ENCODE measurements at regions not wholly inside any gene's neighbourhood (a gene's known extent, or its start where the extent isn't known, plus 50 kb on each side); places are given as distances from the start of the nearest gene placed in this dataset.

GRCh38 chr1:188372821-188373220 is 1544.1 kb downstream of the PLA2G4A start:
- CTCF ChIA-PET, result no interaction called here
- no peak for DNase-seq
- no peaks in the 10 kb centered on the region for H3K36me3 ChIP-seq (ENCODE audit: insufficient read depth, low read length)
- no peaks in the 10 kb centered on the region for H3K4me1 ChIP-seq (ENCODE audit: insufficient read depth, low read length)
- H3K4me3 Mint-ChIP-seq, result no peak overlapping the region
- no peaks in the 10 kb centered on the region for H3K36me3 Mint-ChIP-seq
- no peak overlapping the region for H3K27ac Mint-ChIP-seq
- H3K9me3 ChIP-seq (ENCODE audit: low read length), result no peaks in the 10 kb centered on the region
- H3K4me3 ChIP-seq (ENCODE audit: low read length), result no peak overlapping the region
- POLR2A ChIA-PET, result no interaction called here
- H3K27me3 Mint-ChIP-seq, result no peaks in the 10 kb centered on the region
- peaks cover 4 to 15% (median 9%) of the 10 kb centered on the region in 5 donors for H3K9me3 Mint-ChIP-seq
- H3K4me1 Mint-ChIP-seq, result no peaks in the 10 kb centered on the region
- no peaks in the 10 kb centered on the region for H3K27me3 ChIP-seq (ENCODE audit: insufficient read depth, low read length, poor library complexity, severe bottlenecking)
- H3K27ac ChIP-seq (ENCODE audit: low read depth, low read length), result no peak overlapping the region

- DNase-seq, result no peak
- Histone ChIP-seq H3K4me1 (ENCODE audit: insufficient read depth, low read length) (no peaks in the 10 kb centered on the region), H3K27ac (ENCODE audit: low read depth, low read length) (no peak overlapping the region), H3K4me3 (ENCODE audit: low read length) (no peak overlapping the region), H3K36me3 (ENCODE audit: insufficient read depth, low read length) (no peaks in the 10 kb centered on the region), H3K9me3 (ENCODE audit: low read length) (no peaks in the 10 kb centered on the region), H3K27me3 (ENCODE audit: insufficient read depth, low read length, poor library complexity, severe bottlenecking) (no peaks in the 10 kb centered on the region)
- POLR2A ChIA-PET, result no interaction called here
- Mint-ChIP-seq H3K4me3 (no peak overlapping the region), H3K36me3 (no peaks in the 10 kb centered on the region), H3K9me3 (peaks cover 3 to 22% (median 6%) of the 10 kb centered on the region in 5 donors), H3K4me1 (no peaks in the 10 kb centered on the region), H3K27ac (no peak overlapping the region), H3K27me3 (no peaks in the 10 kb centered on the region)
- CTCF ChIA-PET, result no interaction called here
Observed at GRCh38 chr1:188382851-188383250, 1554.1 kb downstream of the PLA2G4A start.

- Mint-ChIP-seq H3K4me1 (no peaks in the 10 kb centered on the region), H3K9me3 (peaks cover 4 to 27% (median 8%) of the 10 kb centered on the region in 5 donors), H3K27ac (no peak overlapping the region), H3K4me3 (no peak overlapping the region), H3K27me3 (no peaks in the 10 kb centered on the region), H3K36me3 (no peaks in the 10 kb centered on the region)
- H3K4me1 ChIP-seq (ENCODE audit: insufficient read depth, low read length), result no peaks in the 10 kb centered on the region
- no peaks in the 10 kb centered on the region for H3K36me3 ChIP-seq (ENCODE audit: insufficient read depth, low read length)
- H3K27me3 ChIP-seq (ENCODE audit: insufficient read depth, low read length, poor library complexity, severe bottlenecking), result no peaks in the 10 kb centered on the region
- DNase-seq, result no peak
- ChIA-PET CTCF (no interaction called here), POLR2A (no interaction called here)
- no peak overlapping the region for H3K27ac ChIP-seq (ENCODE audit: low read depth, low read length)
- no peak overlapping the region for H3K4me3 ChIP-seq (ENCODE audit: low read length)
- no peaks in the 10 kb centered on the region for H3K9me3 ChIP-seq (ENCODE audit: low read length)
Observed at GRCh38 chr1:188386161-188386560, 1557.4 kb downstream of the PLA2G4A start.

GRCh38 chr1:188386666-188387065 is 1557.9 kb downstream of the PLA2G4A start:
- Histone ChIP-seq H3K27me3 (ENCODE audit: insufficient read depth, low read length, poor library complexity, severe bottlenecking) (no peaks in the 10 kb centered on the region), H3K4me1 (ENCODE audit: insufficient read depth, low read length) (no peaks in the 10 kb centered on the region), H3K36me3 (ENCODE audit: insufficient read depth, low read length) (no peaks in the 10 kb centered on the region), H3K27ac (ENCODE audit: low read depth, low read length) (no peak overlapping the region), H3K4me3 (ENCODE audit: low read length) (no peak overlapping the region), H3K9me3 (ENCODE audit: low read length) (no peaks in the 10 kb centered on the region)
- Mint-ChIP-seq H3K4me3 (no peak overlapping the region), H3K4me1 (no peaks in the 10 kb centered on the region), H3K27ac (no peak overlapping the region), H3K36me3 (no peaks in the 10 kb centered on the region), H3K27me3 (no peaks in the 10 kb centered on the region), H3K9me3 (peaks cover 4 to 27% (median 10%) of the 10 kb centered on the region in 5 donors)
- CTCF ChIA-PET, result no interaction called here
- DNase-seq, result no peak
- POLR2A ChIA-PET, result no interaction called here

GRCh38 chr1:188394677-188395076 is 1565.9 kb downstream of the PLA2G4A start:
- POLR2A ChIA-PET, result no interaction called here
- H3K4me1 Mint-ChIP-seq, result no peaks in the 10 kb centered on the region
- H3K27me3 Mint-ChIP-seq, result no peaks in the 10 kb centered on the region
- Histone ChIP-seq H3K9me3 (ENCODE audit: low read length) (no peaks in the 10 kb centered on the region), H3K36me3 (ENCODE audit: insufficient read depth, low read length) (no peaks in the 10 kb centered on the region), H3K27ac (ENCODE audit: low read depth, low read length) (no peak overlapping the region), H3K4me1 (ENCODE audit: insufficient read depth, low read length) (no peaks in the 10 kb centered on the region), H3K27me3 (ENCODE audit: insufficient read depth, low read length, poor library complexity, severe bottlenecking) (no peaks in the 10 kb centered on the region), H3K4me3 (ENCODE audit: low read length) (no peak overlapping the region)
- H3K36me3 Mint-ChIP-seq, result no peaks in the 10 kb centered on the region
- CTCF ChIA-PET, result no interaction called here
- DNase-seq, result no peak
- H3K9me3 Mint-ChIP-seq, result peaks cover 9 to 36% (median 17%) of the 10 kb centered on the region in 5 donors
- H3K27ac Mint-ChIP-seq, result no peak overlapping the region
- H3K4me3 Mint-ChIP-seq, result no peak overlapping the region

GRCh38 chr1:188397521-188397920 is 1568.8 kb downstream of the PLA2G4A start:
- ChIA-PET CTCF (no interaction called here), POLR2A (no interaction called here)
- no peaks in the 10 kb centered on the region for H3K4me1 ChIP-seq (ENCODE audit: insufficient read depth, low read length)
- Mint-ChIP-seq H3K27ac (no peak overlapping the region), H3K27me3 (no peaks in the 10 kb centered on the region), H3K4me1 (no peaks in the 10 kb centered on the region), H3K36me3 (no peaks in the 10 kb centered on the region), H3K9me3 (peaks cover 5 to 47% (median 21%) of the 10 kb centered on the region in 5 donors), H3K4me3 (no peak overlapping the region)
- DNase-seq, result no peak
- H3K27ac ChIP-seq (ENCODE audit: low read depth, low read length), result no peak overlapping the region
- H3K36me3 ChIP-seq (ENCODE audit: insufficient read depth, low read length), result no peaks in the 10 kb centered on the region
- H3K9me3 ChIP-seq (ENCODE audit: low read length), result no peaks in the 10 kb centered on the region
- H3K4me3 ChIP-seq (ENCODE audit: low read length), result no peak overlapping the region
- no peaks in the 10 kb centered on the region for H3K27me3 ChIP-seq (ENCODE audit: insufficient read depth, low read length, poor library complexity, severe bottlenecking)

GRCh38 chr1:188402986-188403385 is 1574.2 kb downstream of the PLA2G4A start:
- CTCF ChIA-PET, result no interaction called here
- POLR2A ChIA-PET, result no interaction called here
- Mint-ChIP-seq H3K27ac (no peak overlapping the region), H3K4me3 (no peak overlapping the region), H3K36me3 (no peaks in the 10 kb centered on the region), H3K27me3 (no peaks in the 10 kb centered on the region), H3K4me1 (no peaks in the 10 kb centered on the region), H3K9me3 (peaks cover 2 to 45% (median 16%) of the 10 kb centered on the region in 5 donors)
- Histone ChIP-seq H3K36me3 (ENCODE audit: insufficient read depth, low read length) (no peaks in the 10 kb centered on the region), H3K9me3 (ENCODE audit: low read length) (no peaks in the 10 kb centered on the region), H3K4me1 (ENCODE audit: insufficient read depth, low read length) (no peaks in the 10 kb centered on the region), H3K4me3 (ENCODE audit: low read length) (no peak overlapping the region), H3K27me3 (ENCODE audit: insufficient read depth, low read length, poor library complexity, severe bottlenecking) (no peaks in the 10 kb centered on the region), H3K27ac (ENCODE audit: low read depth, low read length) (no peak overlapping the region)
- DNase-seq, result no peak

GRCh38 chr1:188406636-188407035 is 1577.9 kb downstream of the PLA2G4A start:
- Mint-ChIP-seq H3K27me3 (no peaks in the 10 kb centered on the region), H3K36me3 (no peaks in the 10 kb centered on the region)
- POLR2A ChIA-PET, result no interaction called here

GRCh38 chr1:188420177-188420576 is 1591.4 kb downstream of the PLA2G4A start:
- Mint-ChIP-seq H3K27ac (no peak overlapping the region), H3K36me3 (no peaks in the 10 kb centered on the region), H3K4me1 (no peaks in the 10 kb centered on the region), H3K4me3 (no peak overlapping the region), H3K9me3 (peaks cover 4 to 34% (median 14%) of the 10 kb centered on the region in 5 donors), H3K27me3 (no peaks in the 10 kb centered on the region)
- CTCF ChIA-PET, result no interaction called here
- H3K4me1 ChIP-seq (ENCODE audit: insufficient read depth, low read length), result no peaks in the 10 kb centered on the region
- no peak overlapping the region for H3K27ac ChIP-seq (ENCODE audit: low read depth, low read length)
- no peak for DNase-seq
- no peaks in the 10 kb centered on the region for H3K27me3 ChIP-seq (ENCODE audit: insufficient read depth, low read length, poor library complexity, severe bottlenecking)
- H3K4me3 ChIP-seq (ENCODE audit: low read length), result no peak overlapping the region
- H3K9me3 ChIP-seq (ENCODE audit: low read length), result no peaks in the 10 kb centered on the region
- H3K36me3 ChIP-seq (ENCODE audit: insufficient read depth, low read length), result no peaks in the 10 kb centered on the region
- POLR2A ChIA-PET, result no interaction called here

More at GRCh38 chr1:188406636-188407035, 1577.9 kb downstream of the PLA2G4A start:
- Histone ChIP-seq H3K27ac (ENCODE audit: low read depth, low read length) (no peak overlapping the region), H3K36me3 (ENCODE audit: insufficient read depth, low read length) (no peaks in the 10 kb centered on the region), H3K27me3 (ENCODE audit: insufficient read depth, low read length, poor library complexity, severe bottlenecking) (no peaks in the 10 kb centered on the region), H3K4me1 (ENCODE audit: insufficient read depth, low read length) (no peaks in the 10 kb centered on the region), H3K9me3 (ENCODE audit: low read length) (no peaks in the 10 kb centered on the region), H3K4me3 (ENCODE audit: low read length) (no peak overlapping the region)
- Mint-ChIP-seq H3K4me3 (no peak overlapping the region), H3K4me1 (no peaks in the 10 kb centered on the region), H3K27ac (no peak overlapping the region), H3K9me3 (peaks cover 0 to 38% (median 10%) of the 10 kb centered on the region in 5 donors)
- CTCF ChIA-PET, result no interaction called here
- DNase-seq, result no peak
